HL-60 (cell line): ENCODE measurements at regions not wholly inside any gene's neighbourhood (a gene's known extent, or its start where the extent isn't known, plus 50 kb on each side); places are given as distances from the start of the nearest gene placed in this dataset.

ENCODE experiments used
- DNase-seq, 2 experiments: peaks; one replicate each; pipeline ENCODE4 v3.0.0-alpha.2; 2010 to 2020; ENCODE audit warnings: low read depth in 1 of 2, low spot score in 1 of 2
- H3K27ac ChIP-seq: fragments of 250-450 bp; sonication (Bioruptor Pico); replicated peaks from 2 replicates; pipeline ENCODE4 v1.5.1; 2020; ENCODE audit warnings: mild to moderate bottlenecking, moderate library complexity
- H3K27me3 ChIP-seq: fragments of 250-450 bp; sonication (Bioruptor Pico); 2 replicates; pipeline ENCODE4 v1.5.1; 2021; ENCODE audit warnings: mild to moderate bottlenecking, moderate library complexity; ENCODE audit not compliant: insufficient read depth, poor library complexity, severe bottlenecking
- H3K4me3 ChIP-seq: replicated peaks from 2 replicates; pipeline ENCODE4 v1.5.1; 2011; ENCODE audit warnings: mild to moderate bottlenecking, control low read depth, low read length; ENCODE audit not compliant: insufficient read depth
- GABPA ChIP-seq: IDR thresholded peaks from 2 replicates; pipeline ENCODE4 v1.6.1; 2012; ENCODE audit warnings: low read depth
- POLR2AphosphoS5 ChIP-seq: IDR thresholded peaks from 2 replicates; pipeline ENCODE4 v1.6.1; 2012; ENCODE audit warnings: low read depth
- SPI1 ChIP-seq: IDR thresholded peaks from 2 replicates; pipeline ENCODE4 v1.6.1; 2012; ENCODE audit warnings: low read depth, mild to moderate bottlenecking, borderline replicate concordance
- TF ChIP-seq, protein P1 (sequence below): IDR thresholded peaks from one replicate; pipeline ENCODE4 v1.5.1; 2011; ENCODE audit warnings: low read length, control low read depth, inconsistent platforms; ENCODE audit not compliant: insufficient read depth
- TF ChIP-seq, protein P2 (sequence below): IDR thresholded peaks from 2 replicates; pipeline ENCODE4 v1.6.1; 2012; ENCODE audit warnings: low read depth; ENCODE audit not compliant: insufficient replicate concordance

DNA sequence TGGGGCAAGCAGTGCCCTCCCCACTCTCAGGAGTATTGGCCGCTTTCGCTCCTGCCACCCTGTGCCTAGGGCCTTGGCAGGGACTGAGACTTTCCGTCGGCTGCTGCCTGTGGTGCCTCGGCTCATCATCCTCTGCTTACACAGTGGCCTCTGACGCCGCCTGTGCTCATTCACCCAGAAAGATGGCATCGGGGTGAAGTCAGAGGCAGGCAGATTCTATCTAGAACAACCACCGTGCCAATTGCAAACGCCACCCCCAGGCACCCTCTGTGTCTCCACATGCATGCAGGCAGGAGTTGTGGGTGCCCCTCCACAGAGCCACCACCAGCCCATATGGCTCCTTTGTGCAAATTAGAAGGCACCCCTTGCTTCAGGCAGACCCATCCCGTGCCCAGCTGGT lies 154.2 kb upstream of the GSE1 start:
- no peak overlapping the region for H3K4me3 ChIP-seq
- no peaks in the 10 kb centered on the region for H3K27me3 ChIP-seq
- TF ChIP-seq, protein P1, sequence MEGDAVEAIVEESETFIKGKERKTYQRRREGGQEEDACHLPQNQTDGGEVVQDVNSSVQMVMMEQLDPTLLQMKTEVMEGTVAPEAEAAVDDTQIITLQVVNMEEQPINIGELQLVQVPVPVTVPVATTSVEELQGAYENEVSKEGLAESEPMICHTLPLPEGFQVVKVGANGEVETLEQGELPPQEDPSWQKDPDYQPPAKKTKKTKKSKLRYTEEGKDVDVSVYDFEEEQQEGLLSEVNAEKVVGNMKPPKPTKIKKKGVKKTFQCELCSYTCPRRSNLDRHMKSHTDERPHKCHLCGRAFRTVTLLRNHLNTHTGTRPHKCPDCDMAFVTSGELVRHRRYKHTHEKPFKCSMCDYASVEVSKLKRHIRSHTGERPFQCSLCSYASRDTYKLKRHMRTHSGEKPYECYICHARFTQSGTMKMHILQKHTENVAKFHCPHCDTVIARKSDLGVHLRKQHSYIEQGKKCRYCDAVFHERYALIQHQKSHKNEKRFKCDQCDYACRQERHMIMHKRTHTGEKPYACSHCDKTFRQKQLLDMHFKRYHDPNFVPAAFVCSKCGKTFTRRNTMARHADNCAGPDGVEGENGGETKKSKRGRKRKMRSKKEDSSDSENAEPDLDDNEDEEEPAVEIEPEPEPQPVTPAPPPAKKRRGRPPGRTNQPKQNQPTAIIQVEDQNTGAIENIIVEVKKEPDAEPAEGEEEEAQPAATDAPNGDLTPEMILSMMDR: no peak
- no peak for TF ChIP-seq GABPA
- no peak for TF ChIP-seq POLR2AphosphoS5
- TF ChIP-seq SPI1: no peak
- TF ChIP-seq, protein P2, sequence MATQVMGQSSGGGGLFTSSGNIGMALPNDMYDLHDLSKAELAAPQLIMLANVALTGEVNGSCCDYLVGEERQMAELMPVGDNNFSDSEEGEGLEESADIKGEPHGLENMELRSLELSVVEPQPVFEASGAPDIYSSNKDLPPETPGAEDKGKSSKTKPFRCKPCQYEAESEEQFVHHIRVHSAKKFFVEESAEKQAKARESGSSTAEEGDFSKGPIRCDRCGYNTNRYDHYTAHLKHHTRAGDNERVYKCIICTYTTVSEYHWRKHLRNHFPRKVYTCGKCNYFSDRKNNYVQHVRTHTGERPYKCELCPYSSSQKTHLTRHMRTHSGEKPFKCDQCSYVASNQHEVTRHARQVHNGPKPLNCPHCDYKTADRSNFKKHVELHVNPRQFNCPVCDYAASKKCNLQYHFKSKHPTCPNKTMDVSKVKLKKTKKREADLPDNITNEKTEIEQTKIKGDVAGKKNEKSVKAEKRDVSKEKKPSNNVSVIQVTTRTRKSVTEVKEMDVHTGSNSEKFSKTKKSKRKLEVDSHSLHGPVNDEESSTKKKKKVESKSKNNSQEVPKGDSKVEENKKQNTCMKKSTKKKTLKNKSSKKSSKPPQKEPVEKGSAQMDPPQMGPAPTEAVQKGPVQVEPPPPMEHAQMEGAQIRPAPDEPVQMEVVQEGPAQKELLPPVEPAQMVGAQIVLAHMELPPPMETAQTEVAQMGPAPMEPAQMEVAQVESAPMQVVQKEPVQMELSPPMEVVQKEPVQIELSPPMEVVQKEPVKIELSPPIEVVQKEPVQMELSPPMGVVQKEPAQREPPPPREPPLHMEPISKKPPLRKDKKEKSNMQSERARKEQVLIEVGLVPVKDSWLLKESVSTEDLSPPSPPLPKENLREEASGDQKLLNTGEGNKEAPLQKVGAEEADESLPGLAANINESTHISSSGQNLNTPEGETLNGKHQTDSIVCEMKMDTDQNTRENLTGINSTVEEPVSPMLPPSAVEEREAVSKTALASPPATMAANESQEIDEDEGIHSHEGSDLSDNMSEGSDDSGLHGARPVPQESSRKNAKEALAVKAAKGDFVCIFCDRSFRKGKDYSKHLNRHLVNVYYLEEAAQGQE: no peak
- no peak overlapping the region for H3K27ac ChIP-seq
- DNase-seq: no peak

GRCh38 chr16:85459529-85460251 lies 153.4 kb upstream of the GSE1 start:
- DNase-seq: no peak
- H3K4me3 ChIP-seq: no peak overlapping the region
- no peak for TF ChIP-seq SPI1
- TF ChIP-seq, protein P1: no peak
- no peak for TF ChIP-seq POLR2AphosphoS5
- TF ChIP-seq, protein P2: no peak
- TF ChIP-seq GABPA: no peak
- H3K27ac ChIP-seq: no peak overlapping the region
- no peaks in the 10 kb centered on the region for H3K27me3 ChIP-seq

DNA sequence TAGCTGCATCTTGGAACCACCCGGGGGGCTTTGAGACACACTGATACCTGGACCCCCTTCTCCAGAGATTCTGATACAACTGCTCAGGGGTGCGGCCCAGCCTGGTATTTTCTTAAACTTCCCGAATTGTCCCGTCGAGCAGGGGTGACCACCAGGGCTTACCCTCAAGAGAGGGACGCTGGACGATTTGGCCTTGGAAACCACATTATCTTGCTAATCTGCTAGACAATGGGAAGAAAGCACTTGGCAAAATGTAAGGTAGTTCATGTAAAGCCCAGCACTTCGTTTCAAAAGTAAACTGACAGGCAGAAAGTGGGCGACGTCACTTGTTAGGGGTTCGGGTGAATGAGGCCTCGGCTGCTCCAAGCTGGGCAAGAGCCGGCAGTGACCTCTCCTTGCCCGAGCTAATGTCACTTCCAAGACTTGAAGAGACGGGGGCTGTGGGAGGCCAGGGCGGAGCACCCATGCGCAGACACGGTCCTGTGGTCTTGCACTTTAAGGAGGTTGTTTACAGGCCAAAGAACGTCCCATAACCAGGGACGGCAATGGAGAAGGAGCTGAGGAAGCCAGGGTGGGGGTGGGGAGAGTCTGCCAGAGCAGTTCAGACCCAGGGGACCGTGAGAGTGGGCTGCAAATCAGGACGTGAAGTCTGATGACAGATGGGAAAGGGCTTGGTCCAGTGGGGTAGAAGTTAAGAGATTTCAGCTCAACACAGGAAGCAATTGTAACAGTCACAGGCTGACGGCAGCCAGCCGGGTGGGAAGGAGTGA lies 152.7 kb upstream of the GSE1 start:
- Histone ChIP-seq H3K27me3 (no peaks in the 10 kb centered on the region), H3K27ac (no peak overlapping the region), H3K4me3 (no peak overlapping the region)
- TF ChIP-seq, protein P1: no peak
- TF ChIP-seq, protein P2: no peak
- TF ChIP-seq POLR2AphosphoS5: no peak
- DNase-seq: no peak
